ENCODE measurements at regions not wholly inside any gene's neighbourhood (a gene's known extent, or its start where the extent isn't known, plus 50 kb on each side); places are given as distances from the start of the nearest gene placed in this dataset.
"Not testable (repeated sequence)": the region's sequence is repeated elsewhere in the genome, so short reads cannot be mapped to it uniquely, and the experiment has no call there.

- DNase-seq (ENCODE audit: insufficient read length, low spot score) (no peak), FAIRE-seq (no peak)
Observed at GRCh38 chr13:64206430-64207225, 2791.0 kb upstream of the PCDH20 start.

- no peak for DNase-seq (ENCODE audit: insufficient read length, low spot score)
- no peak for FAIRE-seq
Observed at GRCh38 chr13:64202517-64202916, 2786.9 kb upstream of the PCDH20 start.

GRCh38 chr13:64197232-64197631 is 2781.6 kb upstream of the PCDH20 start:
- DNase-seq (ENCODE audit: insufficient read length, low spot score) (no peak), FAIRE-seq (no peak)

DNA sequence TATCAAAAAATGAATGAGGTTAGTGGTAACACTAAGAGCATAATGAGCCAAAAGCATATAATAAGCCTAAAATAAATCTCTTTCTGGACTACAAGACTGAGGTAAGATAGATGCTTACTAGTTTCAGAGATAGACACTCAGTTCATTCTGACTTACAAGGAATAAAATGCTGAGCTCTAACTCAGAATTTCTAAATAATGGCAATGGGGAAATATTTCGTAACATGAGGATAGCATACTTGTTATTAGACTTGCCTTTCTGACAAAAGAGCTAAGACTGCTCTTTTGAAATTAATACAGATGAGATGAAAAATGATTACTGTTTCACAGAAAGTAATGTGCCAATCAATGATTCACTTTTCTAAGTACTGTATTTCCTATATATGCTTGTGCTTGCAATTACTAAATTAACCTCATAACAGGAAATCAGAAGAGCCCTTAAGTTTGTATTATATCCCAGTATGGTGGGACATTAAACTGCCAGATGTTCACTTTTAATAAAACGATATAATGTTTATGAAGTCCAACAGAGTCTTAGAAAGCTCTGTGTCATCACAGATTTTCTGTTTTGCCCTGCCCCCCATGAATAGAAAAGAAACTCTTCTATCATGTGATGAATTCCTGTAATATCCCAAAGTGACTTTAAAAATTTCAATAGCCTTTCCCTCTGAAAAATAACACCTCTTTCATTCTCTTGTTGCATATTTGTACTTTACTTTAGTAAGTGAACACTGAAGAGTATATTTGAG is 2771.0 kb upstream of the PCDH20 start:
- DNase-seq (ENCODE audit: insufficient read length, low spot score) (no peak), FAIRE-seq (no peak)

- DNase-seq (ENCODE audit: insufficient read length, low spot score) = no peak
- no peak for FAIRE-seq
Observed at GRCh38 chr13:64186071-64186470, 2770.4 kb upstream of the PCDH20 start.

- FAIRE-seq (no peak), DNase-seq (ENCODE audit: insufficient read length, low spot score) (no peak)
Observed at GRCh38 chr13:64180756-64181155, 2765.1 kb upstream of the PCDH20 start.

DNA sequence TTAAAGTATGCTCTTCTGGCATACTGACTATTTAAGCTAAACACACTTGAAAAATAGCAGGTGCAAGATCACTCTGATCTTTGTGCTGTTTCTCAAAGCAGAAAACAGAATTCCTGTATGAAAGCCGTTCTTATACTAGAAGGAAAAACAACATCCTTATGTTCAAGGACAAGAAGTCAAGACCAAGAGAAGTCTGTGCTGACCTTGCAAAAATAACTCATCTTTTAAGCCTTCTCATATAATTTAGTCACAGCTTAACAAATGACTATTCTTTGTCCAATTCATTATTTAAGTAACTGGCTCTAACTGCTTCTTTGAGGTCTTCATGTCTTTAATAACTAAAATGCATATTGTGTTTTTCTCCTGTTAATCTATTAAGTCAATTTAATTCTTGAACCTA is 2750.2 kb upstream of the PCDH20 start:
- DNase-seq (ENCODE audit: insufficient read length, low spot score) (no peak), FAIRE-seq (no peak)

DNA sequence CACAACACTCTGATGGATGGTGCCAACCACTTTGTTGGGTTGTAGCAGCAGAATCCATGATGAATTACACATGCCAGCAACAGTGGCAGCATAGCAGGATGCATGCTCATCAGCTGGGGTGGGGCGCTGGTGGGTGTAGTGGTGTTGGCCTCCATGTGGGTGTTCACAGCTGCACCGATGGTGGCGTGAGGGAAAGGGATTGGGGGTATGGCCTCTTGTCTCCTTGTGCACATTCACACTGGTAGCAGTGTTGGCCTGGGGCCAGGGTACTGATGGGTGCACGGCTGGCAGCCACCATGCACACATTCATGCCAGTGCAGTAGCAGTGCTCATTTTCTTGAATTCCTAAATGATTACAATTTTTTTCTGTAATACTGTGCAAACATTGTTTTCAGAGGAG is 2748.8 kb upstream of the PCDH20 start:
- DNase-seq (ENCODE audit: insufficient read length, low spot score) (no peak), FAIRE-seq (no peak)

- no peak for FAIRE-seq
- no peak for DNase-seq (ENCODE audit: insufficient read length, low spot score)
Observed at GRCh38 chr13:64160479-64160878, 2744.8 kb upstream of the PCDH20 start.

GRCh38 chr13:64158908-64159307 is 2743.3 kb upstream of the PCDH20 start:
- no peak for DNase-seq (ENCODE audit: insufficient read length, low spot score)
- FAIRE-seq = no peak

DNA sequence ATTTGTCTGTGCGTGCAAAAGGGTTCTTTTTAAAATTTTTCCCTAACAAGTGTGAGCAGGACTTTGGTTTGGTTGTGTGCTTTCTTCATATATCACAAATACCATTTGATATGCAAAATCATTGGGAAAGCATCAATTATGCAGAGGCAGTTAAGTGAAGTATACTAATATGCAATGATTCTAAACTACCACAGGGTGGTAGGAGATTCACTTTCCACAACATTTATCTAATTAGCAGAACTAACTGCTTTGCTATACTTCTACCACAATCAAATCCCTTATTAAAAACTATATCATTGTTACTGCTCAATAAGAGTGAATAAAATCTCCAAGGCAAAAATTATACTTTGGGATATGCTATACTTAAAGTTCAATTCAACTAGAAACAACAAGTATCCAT is 2738.9 kb upstream of the PCDH20 start:
- no peak for DNase-seq (ENCODE audit: insufficient read length, low spot score)
- no peak for FAIRE-seq

DNA sequence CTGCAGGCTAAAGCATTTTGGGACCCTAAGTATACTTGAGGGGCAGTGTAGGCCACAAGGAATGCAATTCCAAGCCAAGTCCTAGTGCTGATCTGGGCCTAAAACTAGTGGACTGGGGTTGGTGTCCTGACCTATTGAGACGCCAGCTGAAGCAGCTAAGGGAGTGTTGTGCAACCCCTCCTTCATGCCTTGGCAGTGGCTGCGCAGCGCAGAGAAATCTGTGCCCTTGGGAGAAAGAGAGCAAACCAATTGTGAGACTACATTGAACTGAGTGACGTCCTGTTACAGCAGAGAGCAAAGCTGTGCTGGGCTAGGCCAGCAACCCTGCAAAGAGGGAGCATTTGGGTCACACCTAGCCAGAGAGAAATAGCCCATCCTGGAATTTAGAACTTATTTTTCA is 2715.0 kb upstream of the PCDH20 start:
- no peak for FAIRE-seq

DNA sequence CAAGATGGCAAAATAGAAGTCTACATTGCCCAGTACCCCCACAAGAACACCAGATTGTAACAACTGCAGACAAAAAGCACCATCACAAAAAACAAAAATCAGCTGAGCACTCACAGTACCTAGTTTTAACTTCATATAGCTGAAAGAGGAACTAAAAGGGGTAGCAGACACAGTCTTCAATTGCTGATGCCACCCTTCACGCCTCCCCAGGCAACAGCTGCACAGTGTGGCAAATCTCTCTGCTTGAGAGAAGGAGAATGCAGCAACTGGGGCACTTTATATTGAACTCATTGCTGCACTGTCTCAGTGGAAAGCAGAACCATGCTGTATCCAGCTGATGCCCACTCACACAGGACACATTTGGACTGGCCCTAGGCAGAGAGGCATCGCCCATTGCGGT is 2714.5 kb upstream of the PCDH20 start:
- DNase-seq (ENCODE audit: insufficient read length, low spot score) = no peak
- FAIRE-seq = no peak

More for the DNA sequence above, 2715.0 kb upstream of the PCDH20 start:
- no peak for DNase-seq (ENCODE audit: insufficient read length, low spot score)

DNA sequence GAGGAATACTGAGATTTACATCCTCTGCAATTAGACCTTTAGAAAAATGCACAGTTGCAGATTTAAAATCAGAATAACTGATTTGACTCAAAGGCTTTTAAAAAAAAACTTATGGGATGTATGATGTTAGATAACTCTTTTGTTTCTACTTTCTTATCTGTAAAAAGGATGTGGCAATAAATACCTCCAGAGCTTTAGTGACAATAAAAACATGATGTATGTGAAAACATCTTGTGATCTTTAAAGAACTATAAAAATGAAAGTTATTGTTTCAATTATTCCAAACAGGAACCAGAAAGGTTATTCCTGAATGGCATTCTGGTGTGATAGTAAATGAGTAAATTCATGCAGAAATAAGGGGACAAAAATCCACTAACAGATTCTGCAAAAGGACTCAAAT is 2712.2 kb upstream of the PCDH20 start:
- FAIRE-seq (no peak), DNase-seq (ENCODE audit: insufficient read length, low spot score) (no peak)

GRCh38 chr13:64127192-64127591 is 2711.5 kb upstream of the PCDH20 start:
- no peak for FAIRE-seq

DNA sequence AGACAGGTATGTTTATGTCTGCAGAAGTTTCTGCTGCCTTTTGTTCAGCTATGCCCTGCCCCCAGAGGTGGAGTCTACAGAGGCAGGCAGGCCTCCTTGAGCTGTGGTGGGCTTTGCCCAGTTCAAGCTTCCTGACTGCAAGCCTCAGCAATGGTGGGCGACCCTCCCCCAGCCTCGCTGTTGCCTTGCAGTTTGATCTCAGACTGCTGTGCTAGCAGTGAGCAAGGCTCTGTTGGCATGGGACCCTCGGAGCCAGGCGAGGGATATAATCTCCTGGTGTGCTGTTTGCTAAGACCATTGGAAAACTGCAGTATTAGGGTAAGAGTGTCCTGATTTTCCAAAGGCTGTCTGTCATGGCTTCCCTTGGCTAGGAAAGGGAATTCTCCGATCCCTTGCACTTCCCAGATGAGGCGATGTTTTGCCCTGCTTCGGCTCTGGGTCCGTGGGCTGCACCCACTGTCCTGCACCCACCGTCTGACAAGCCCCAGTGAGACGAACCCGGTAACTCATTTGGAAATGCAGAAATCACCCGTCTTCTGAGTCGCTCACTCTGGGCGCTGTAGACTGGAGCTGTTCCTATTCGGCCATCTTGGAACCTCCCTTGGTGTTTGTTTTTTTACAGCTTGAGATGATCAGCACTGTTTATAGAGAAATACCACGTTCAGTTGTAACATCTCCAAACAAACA is 2705.5 kb upstream of the PCDH20 start:
- not testable (repeated sequence) for DNase-seq (ENCODE audit: insufficient read length, low spot score); FAIRE-seq

More at GRCh38 chr13:64127192-64127591, 2711.5 kb upstream of the PCDH20 start:
- no peak for DNase-seq (ENCODE audit: insufficient read length, low spot score)

- no peak for DNase-seq (ENCODE audit: insufficient read length, low spot score)
- no peak for FAIRE-seq
Observed at GRCh38 chr13:64099994-64100393, 2684.3 kb upstream of the PCDH20 start.

DNA sequence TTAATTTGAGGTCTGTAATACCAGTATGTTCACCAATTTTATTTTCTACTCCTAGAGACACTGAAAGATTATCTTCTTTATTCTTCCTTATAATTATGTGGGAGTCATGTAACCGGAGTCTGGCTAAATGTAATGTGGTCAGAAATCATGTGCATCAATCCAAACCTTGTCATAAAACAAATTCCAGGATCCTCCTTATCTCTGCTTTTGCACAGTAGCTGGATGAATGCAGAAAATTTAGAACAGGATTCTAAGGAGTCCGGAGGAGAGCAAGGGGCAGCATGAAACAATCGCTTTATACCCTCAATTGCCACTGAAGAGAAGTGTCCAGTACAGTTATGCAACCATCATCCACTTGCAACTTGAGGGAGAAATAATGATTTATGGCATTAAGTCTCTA is 2674.7 kb upstream of the PCDH20 start:
- DNase-seq (ENCODE audit: insufficient read length, low spot score) (no peak), FAIRE-seq (no peak)

- DNase-seq (ENCODE audit: insufficient read length, low spot score) = no peak
Observed at GRCh38 chr13:64088491-64088890, 2672.8 kb upstream of the PCDH20 start.

GRCh38 chr13:64087624-64088023 is 2672.0 kb upstream of the PCDH20 start:
- DNase-seq (ENCODE audit: insufficient read length, low spot score) (no peak), FAIRE-seq (no peak)

More at GRCh38 chr13:64088491-64088890, 2672.8 kb upstream of the PCDH20 start:
- no peak for FAIRE-seq

GRCh38 chr13:64083811-64084210 is 2668.2 kb upstream of the PCDH20 start:
- DNase-seq (ENCODE audit: insufficient read length, low spot score) = no peak
- no peak for FAIRE-seq
